HK-2 (cell line): ENCODE measurements at regions not wholly inside any gene's neighbourhood (a gene's known extent, or its start where the extent isn't known, plus 50 kb on each side); places are given as distances from the start of the nearest gene placed in this dataset.
"Not testable (repeated sequence)": the region's sequence is repeated elsewhere in the genome, so short reads cannot be mapped to it uniquely, and the experiment has no call there.

Source experiments
- DNase-seq: peaks from one replicate; pipeline ENCODE4 v3.0.0-alpha.2; 2018; ENCODE audit not compliant: unreplicated experiment

- no peak for DNase-seq
Measured at GRCh38 chr2:201568217-201568820, 75.0 kb downstream of the TMEM237 start.

DNA sequence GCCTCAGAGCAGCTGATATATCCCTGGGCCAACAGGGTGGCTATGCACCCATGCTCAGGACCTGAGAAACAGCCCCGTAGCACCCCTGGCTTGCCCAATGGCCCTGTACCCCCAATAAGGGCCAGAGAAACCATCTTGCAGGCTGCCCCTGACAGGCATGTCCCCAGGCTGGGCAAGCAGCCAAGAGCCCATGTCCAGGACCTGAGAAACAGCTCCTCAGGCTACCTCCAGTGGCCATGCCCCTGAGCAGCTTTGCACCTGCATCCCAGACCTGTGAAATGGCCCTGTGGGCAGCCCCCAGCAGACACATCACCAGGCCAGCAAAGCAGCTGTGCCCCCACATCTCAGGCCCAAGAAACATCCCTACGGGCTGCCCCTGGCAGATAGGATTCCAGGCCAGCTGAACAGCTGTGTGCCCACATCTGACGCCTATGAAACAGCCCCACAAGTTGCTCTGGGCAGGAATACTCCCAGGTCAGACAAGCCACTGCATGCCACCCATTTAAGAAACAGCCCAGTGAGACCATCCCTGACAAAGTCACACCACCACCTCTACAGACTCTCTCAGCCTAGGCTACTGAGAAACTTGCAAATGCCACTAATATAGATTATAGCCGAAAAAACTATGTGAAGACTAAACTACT is 84.1 kb downstream of the TMEM237 start:
- DNase-seq = no peak

DNA sequence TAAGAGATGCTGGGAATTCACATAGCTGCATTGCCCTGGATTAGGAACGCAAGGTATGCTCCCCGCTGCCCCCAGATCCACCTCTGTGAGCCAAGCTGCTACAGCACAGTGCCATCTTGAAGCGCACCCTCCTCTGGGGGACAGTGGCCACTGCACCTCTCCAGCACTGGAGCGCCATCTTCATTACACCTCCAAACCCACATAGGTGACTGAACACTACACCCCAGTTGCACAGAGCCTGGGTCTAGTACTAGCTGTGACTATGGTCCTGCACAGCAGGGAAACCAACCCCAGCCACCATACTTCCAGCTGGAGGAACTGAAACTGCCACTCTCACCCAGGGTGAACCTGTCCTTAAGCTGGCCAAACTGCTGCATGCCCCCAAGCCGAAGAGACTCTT is 84.6 kb downstream of the TMEM237 start:
- DNase-seq = no peak

- no peak for DNase-seq
Measured at GRCh38 chr2:201558232-201558631, 85.1 kb downstream of the TMEM237 start.

DNA sequence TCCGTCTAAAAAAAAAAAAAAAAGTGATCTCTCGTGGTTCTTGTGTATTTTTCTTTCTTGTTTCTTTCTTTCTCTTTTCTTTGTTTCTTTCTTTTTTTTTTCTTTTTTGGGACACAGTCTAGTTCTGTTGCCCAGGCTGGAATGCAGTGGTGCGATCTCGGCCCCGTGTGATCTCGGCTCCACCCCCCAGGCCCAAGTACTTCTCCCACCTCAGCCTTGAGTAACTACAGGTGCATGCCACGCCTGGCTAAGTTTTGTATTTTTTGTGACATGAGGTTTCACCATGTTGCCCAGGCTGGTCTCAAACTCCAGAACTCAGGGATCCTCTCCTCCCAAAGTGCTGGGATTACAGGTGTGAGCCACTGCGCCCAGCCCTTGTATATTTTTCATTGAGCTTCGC is 91.4 kb downstream of the TMEM237 start:
- no peak for DNase-seq

- DNase-seq = no peak
Measured at GRCh38 chr2:201546576-201546975, 95.0 kb downstream of the STRADB start.

- no peak for DNase-seq
Measured at GRCh38 chr2:201542291-201542690, 90.8 kb downstream of the STRADB start.

- DNase-seq = not testable (repeated sequence)
Measured at GRCh38 chr2:201539271-201539670, 87.7 kb downstream of the STRADB start.

DNA sequence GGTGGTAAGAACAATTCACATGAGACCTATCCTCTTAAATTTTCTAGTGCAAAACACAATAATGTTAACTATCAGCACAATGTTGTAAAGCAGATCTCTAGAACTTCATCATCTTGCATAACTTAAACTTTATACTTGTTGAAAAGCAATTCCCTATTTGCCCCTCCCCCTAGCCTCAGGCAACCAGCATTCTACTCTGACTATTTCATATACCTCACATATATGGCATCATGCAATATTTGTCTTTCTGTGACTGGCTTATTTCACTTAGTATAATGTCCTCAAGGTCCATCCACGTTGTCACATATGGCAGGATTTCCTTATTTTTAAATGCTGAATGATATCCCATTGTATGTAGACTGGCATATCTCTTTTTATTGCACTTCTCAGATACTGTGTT is 86.5 kb downstream of the STRADB start:
- DNase-seq = no peak

DNA sequence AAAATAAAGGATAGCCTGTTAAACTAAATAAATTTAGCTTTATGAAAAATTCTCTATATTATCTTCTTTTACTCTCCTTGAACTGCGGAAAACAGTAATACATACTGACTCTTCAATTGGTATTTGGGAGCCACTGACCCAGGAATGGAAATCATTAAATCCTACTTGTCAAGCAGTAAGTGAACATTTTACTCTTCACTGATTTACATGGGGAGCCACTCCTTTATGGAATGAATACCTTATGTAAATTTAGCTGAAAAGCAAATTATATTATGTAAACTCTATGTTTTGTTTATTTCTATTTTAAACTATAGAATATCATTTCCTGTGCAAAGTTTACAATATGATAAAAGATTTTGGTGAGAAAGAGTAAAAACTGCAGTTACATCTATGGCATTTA is 85.2 kb downstream of the STRADB start:
- no peak for DNase-seq

DNA sequence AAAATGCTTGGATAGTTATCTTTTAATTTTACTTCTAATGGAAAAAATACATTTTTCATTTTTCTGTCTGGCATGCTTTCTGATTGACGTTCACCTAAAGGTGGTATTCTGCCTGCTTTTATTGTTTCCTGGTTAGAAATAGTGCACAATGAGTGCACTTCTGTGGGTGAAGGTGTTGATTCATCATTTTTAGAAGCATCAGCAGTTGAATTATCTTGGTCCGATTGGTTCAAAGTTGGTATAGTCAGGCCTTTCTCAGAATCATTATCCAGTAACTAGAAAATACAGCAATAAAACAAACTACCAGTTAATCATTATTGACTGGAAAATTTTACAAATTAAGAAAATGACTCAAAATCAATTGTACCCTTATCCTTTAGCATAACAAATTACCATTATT is 84.5 kb downstream of the STRADB start:
- DNase-seq = no peak

GRCh38 chr2:201532686-201533304 is 81.3 kb downstream of the STRADB start:
- DNase-seq = peak; percentile 12
